VCaP (cell line): ENCODE measurements at regions not wholly inside any gene's neighbourhood (a gene's known extent, or its start where the extent isn't known, plus 50 kb on each side); places are given as distances from the start of the nearest gene placed in this dataset.

Experiments
- H3K27ac ChIP-seq: fragments of 450-650 bp; 2 replicates; pipeline ENCODE4 v1.5.1; 2017
- CTCF ChIP-seq: fragments of 450-650 bp; conservative IDR thresholded peaks from 2 replicates; pipeline ENCODE4 v1.5.1; 2017; ENCODE audit warnings: mild to moderate bottlenecking, moderate library complexity

GRCh38 chr11:21928847-21929246, 264.0 kb upstream of the ANO5 start:
- TF ChIP-seq CTCF = no peak

GRCh38 chr11:21930408-21930807, 262.5 kb upstream of the ANO5 start:
- no peak for TF ChIP-seq CTCF
- no peak overlapping the region for H3K27ac ChIP-seq

More at GRCh38 chr11:21928847-21929246, 264.0 kb upstream of the ANO5 start:
- H3K27ac ChIP-seq = no peak overlapping the region

GRCh38 chr11:21931436-21932101, 261.3 kb upstream of the ANO5 start:
- no peak overlapping the region for H3K27ac ChIP-seq
- TF ChIP-seq CTCF = no peak

- no peak overlapping the region for H3K27ac ChIP-seq
- peak; percentile 71 for TF ChIP-seq CTCF
These were observed 259.8 kb upstream of the ANO5 start for GRCh38 chr11:21933095-21933494.

- no peak overlapping the region for H3K27ac ChIP-seq
- TF ChIP-seq CTCF = no peak
These were observed 248.3 kb upstream of the ANO5 start for GRCh38 chr11:21944577-21944976.

GRCh38 chr11:21948876-21949275, 244.0 kb upstream of the ANO5 start:
- no peak for TF ChIP-seq CTCF
- no peak overlapping the region for H3K27ac ChIP-seq

- no peak overlapping the region for H3K27ac ChIP-seq
- no peak for TF ChIP-seq CTCF
These were observed 243.0 kb upstream of the ANO5 start for GRCh38 chr11:21949763-21950413.
